ENCODE measurements at regions not wholly inside any gene's neighbourhood (a gene's known extent, or its start where the extent isn't known, plus 50 kb on each side); places are given as distances from the start of the nearest gene placed in this dataset.
A peak's percentile ranks its signal among the peaks of the same experiment; 100 is the strongest.

GRCh38 chr3:181288145-181288544 is 298.6 kb upstream of the DNAJC19 start:
- H3K4ac ChIP-seq (ENCODE audit: low read length): no peak overlapping the region
- no peak overlapping the region for H2AK5ac ChIP-seq (ENCODE audit: low read depth, low read length)
- WGBS, 2 donors (ENCODE audit: extremely low coverage in 2 of 2, insufficient read length in 2 of 2, insufficient replicate concordance in 1 of 2): no CpG with 5 or more reads among the region's 3 CpGs

GRCh38 chr3:181279239-181279565 is 289.7 kb upstream of the DNAJC19 start:
- no peak overlapping the region for H3K23ac ChIP-seq (ENCODE audit: low read depth, low read length, poor library complexity)
- no peaks in the 10 kb centered on the region for H3K4me1 ChIP-seq (ENCODE audit: control insufficient read depth in 2 of 2, insufficient read depth in 1 of 2, low read depth in 1 of 2, low read length in 2 of 2)
- H3K27ac ChIP-seq (replicated peaks; ENCODE audit: low read length): no peak overlapping the region
- no peak overlapping the region for H2BK12ac ChIP-seq (ENCODE audit: low read length)
- no peaks in the 10 kb centered on the region for H3K36me3 ChIP-seq (replicated peaks in 1 of 2; ENCODE audit: control insufficient read depth in 2 of 2, insufficient read depth in 2 of 2, low read length in 2 of 2)
- no peak overlapping the region for H3K4ac ChIP-seq (ENCODE audit: low read length)
- no peaks in the 10 kb centered on the region for H3K27me3 ChIP-seq (ENCODE audit: control insufficient read depth in 3 of 3, insufficient read depth in 3 of 3, low read depth in 1 of 3, low read length in 3 of 3)
- H3K9ac ChIP-seq (ENCODE audit: low read depth, low read length, poor library complexity): no peak overlapping the region
- no peak for DNase-seq (ENCODE audit: low spot score)
- H3K4me3 ChIP-seq (ENCODE audit: low read length in 2 of 2): no peak overlapping the region
- H2BK5ac ChIP-seq (ENCODE audit: low read length): no peak overlapping the region
- H3K14ac ChIP-seq (ENCODE audit: low read length): no peak overlapping the region
- H3K4me2 ChIP-seq (ENCODE audit: insufficient read depth, low read length, poor library complexity, severe bottlenecking): no peak overlapping the region
- H3K18ac ChIP-seq (ENCODE audit: low read length): no peak overlapping the region
- H2AK5ac ChIP-seq (ENCODE audit: low read depth, low read length): no peak overlapping the region
- WGBS, 2 donors (ENCODE audit: extremely low coverage in 2 of 2, insufficient read length in 2 of 2, insufficient replicate concordance in 1 of 2): no CpG with 5 or more reads among the region's 2 CpGs
- no peak overlapping the region for H2BK120ac ChIP-seq (ENCODE audit: low read depth, low read length)
- no peak overlapping the region for H2BK15ac ChIP-seq (ENCODE audit: low read length)
- H4K8ac ChIP-seq (ENCODE audit: low read depth, low read length): no peak overlapping the region
- H3K9me3 ChIP-seq (replicated peaks in 1 of 2; ENCODE audit: control insufficient read depth in 2 of 2, insufficient read depth in 1 of 2, low read depth in 1 of 2, low read length in 2 of 2): no peaks in the 10 kb centered on the region
- H4K91ac ChIP-seq (ENCODE audit: low read depth, low read length, poor library complexity): no peak overlapping the region
- H3K79me1 ChIP-seq (ENCODE audit: low read depth, low read length): no peaks in the 10 kb centered on the region
- no peak overlapping the region for H2AFZ ChIP-seq (ENCODE audit: low read length)

More at GRCh38 chr3:181288145-181288544, 298.6 kb upstream of the DNAJC19 start:
- Histone ChIP-seq H2BK120ac (ENCODE audit: low read depth, low read length) (no peak overlapping the region), H3K27ac (replicated peaks; ENCODE audit: low read length) (no peak overlapping the region), H2BK12ac (ENCODE audit: low read length) (no peak overlapping the region), H3K79me1 (ENCODE audit: low read depth, low read length) (no peaks in the 10 kb centered on the region), H3K14ac (ENCODE audit: low read length) (no peak overlapping the region), H2BK15ac (ENCODE audit: low read length) (no peak overlapping the region), H3K4me3 (ENCODE audit: low read length in 2 of 2) (no peak overlapping the region), H3K27me3 (ENCODE audit: control insufficient read depth in 3 of 3, insufficient read depth in 3 of 3, low read depth in 1 of 3, low read length in 3 of 3) (no peaks in the 10 kb centered on the region), H3K9me3 (replicated peaks in 1 of 2; ENCODE audit: control insufficient read depth in 2 of 2, insufficient read depth in 1 of 2, low read depth in 1 of 2, low read length in 2 of 2) (no peaks in the 10 kb centered on the region), H4K8ac (ENCODE audit: low read depth, low read length) (no peak overlapping the region), H3K4me2 (ENCODE audit: insufficient read depth, low read length, poor library complexity, severe bottlenecking) (no peak overlapping the region), H3K4me1 (ENCODE audit: control insufficient read depth in 2 of 2, insufficient read depth in 1 of 2, low read depth in 1 of 2, low read length in 2 of 2) (peaks cover 0 to 2% of the 10 kb centered on the region in 2 donors), H3K23ac (ENCODE audit: low read depth, low read length, poor library complexity) (no peak overlapping the region), H2AFZ (ENCODE audit: low read length) (no peak overlapping the region), H2BK5ac (ENCODE audit: low read length) (no peak overlapping the region), H3K9ac (ENCODE audit: low read depth, low read length, poor library complexity) (no peak overlapping the region), H4K91ac (ENCODE audit: low read depth, low read length, poor library complexity) (no peak overlapping the region), H3K18ac (ENCODE audit: low read length) (no peak overlapping the region), H3K36me3 (replicated peaks in 1 of 2; ENCODE audit: control insufficient read depth in 2 of 2, insufficient read depth in 2 of 2, low read length in 2 of 2) (peaks cover 0 to 1% of the 10 kb centered on the region in 2 donors)
- DNase-seq (ENCODE audit: low spot score): no peak

GRCh38 chr3:181278468-181279238 is 289.1 kb upstream of the DNAJC19 start:
- Histone ChIP-seq H3K27ac (replicated peaks; ENCODE audit: low read length) (no peak overlapping the region), H2AK5ac (ENCODE audit: low read depth, low read length) (no peak overlapping the region), H3K4me2 (ENCODE audit: insufficient read depth, low read length, poor library complexity, severe bottlenecking) (no peak overlapping the region), H2BK5ac (ENCODE audit: low read length) (no peak overlapping the region), H2BK120ac (ENCODE audit: low read depth, low read length) (no peak overlapping the region), H3K23ac (ENCODE audit: low read depth, low read length, poor library complexity) (no peak overlapping the region), H2BK15ac (ENCODE audit: low read length) (no peak overlapping the region), H3K4me3 (ENCODE audit: low read length in 2 of 2) (no peak overlapping the region), H3K4me1 (ENCODE audit: control insufficient read depth in 2 of 2, insufficient read depth in 1 of 2, low read depth in 1 of 2, low read length in 2 of 2) (no peaks in the 10 kb centered on the region), H3K14ac (ENCODE audit: low read length) (no peak overlapping the region), H3K9ac (ENCODE audit: low read depth, low read length, poor library complexity) (no peak overlapping the region), H4K91ac (ENCODE audit: low read depth, low read length, poor library complexity) (no peak overlapping the region), H3K9me3 (replicated peaks in 1 of 2; ENCODE audit: control insufficient read depth in 2 of 2, insufficient read depth in 1 of 2, low read depth in 1 of 2, low read length in 2 of 2) (no peaks in the 10 kb centered on the region), H3K79me1 (ENCODE audit: low read depth, low read length) (no peaks in the 10 kb centered on the region), H4K8ac (ENCODE audit: low read depth, low read length) (no peak overlapping the region), H3K18ac (ENCODE audit: low read length) (no peak overlapping the region), H2AFZ (ENCODE audit: low read length) (no peak overlapping the region), H3K27me3 (ENCODE audit: control insufficient read depth in 3 of 3, insufficient read depth in 3 of 3, low read depth in 1 of 3, low read length in 3 of 3) (no peaks in the 10 kb centered on the region), H3K4ac (ENCODE audit: low read length) (no peak overlapping the region), H3K36me3 (replicated peaks in 1 of 2; ENCODE audit: control insufficient read depth in 2 of 2, insufficient read depth in 2 of 2, low read length in 2 of 2) (no peaks in the 10 kb centered on the region), H2BK12ac (ENCODE audit: low read length) (no peak overlapping the region)
- WGBS, 2 donors (ENCODE audit: extremely low coverage in 2 of 2, insufficient read length in 2 of 2, insufficient replicate concordance in 1 of 2): no CpG with 5 or more reads among the region's 5 CpGs
- peak; percentile 12 for DNase-seq (ENCODE audit: low spot score)

GRCh38 chr3:181276358-181276896 is 286.9 kb upstream of the DNAJC19 start:
- no CpG with 5 or more reads among the region's 6 CpGs for WGBS, 2 donors (ENCODE audit: extremely low coverage in 2 of 2, insufficient read length in 2 of 2, insufficient replicate concordance in 1 of 2)
- no peak overlapping the region for H3K23ac ChIP-seq (ENCODE audit: low read depth, low read length, poor library complexity)
- no peak for DNase-seq (ENCODE audit: low spot score)
- H3K4me2 ChIP-seq (ENCODE audit: insufficient read depth, low read length, poor library complexity, severe bottlenecking): no peak overlapping the region
- no peak overlapping the region for H2BK120ac ChIP-seq (ENCODE audit: low read depth, low read length)
- no peak overlapping the region for H3K4me3 ChIP-seq (ENCODE audit: low read length in 2 of 2)
- H3K27ac ChIP-seq (replicated peaks; ENCODE audit: low read length): no peak overlapping the region
- no peaks in the 10 kb centered on the region for H3K36me3 ChIP-seq (replicated peaks in 1 of 2; ENCODE audit: control insufficient read depth in 2 of 2, insufficient read depth in 2 of 2, low read length in 2 of 2)
- no peak overlapping the region for H4K91ac ChIP-seq (ENCODE audit: low read depth, low read length, poor library complexity)
- H3K4ac ChIP-seq (ENCODE audit: low read length): no peak overlapping the region
- H3K4me1 ChIP-seq (ENCODE audit: control insufficient read depth in 2 of 2, insufficient read depth in 1 of 2, low read depth in 1 of 2, low read length in 2 of 2): no peaks in the 10 kb centered on the region
- no peak overlapping the region for H2BK5ac ChIP-seq (ENCODE audit: low read length)
- H3K79me1 ChIP-seq (ENCODE audit: low read depth, low read length): no peaks in the 10 kb centered on the region
- no peaks in the 10 kb centered on the region for H3K27me3 ChIP-seq (ENCODE audit: control insufficient read depth in 3 of 3, insufficient read depth in 3 of 3, low read depth in 1 of 3, low read length in 3 of 3)
- H2BK15ac ChIP-seq (ENCODE audit: low read length): no peak overlapping the region
- H2BK12ac ChIP-seq (ENCODE audit: low read length): no peak overlapping the region
- H2AFZ ChIP-seq (ENCODE audit: low read length): no peak overlapping the region
- H4K8ac ChIP-seq (ENCODE audit: low read depth, low read length): no peak overlapping the region
- no peaks in the 10 kb centered on the region for H3K9me3 ChIP-seq (replicated peaks in 1 of 2; ENCODE audit: control insufficient read depth in 2 of 2, insufficient read depth in 1 of 2, low read depth in 1 of 2, low read length in 2 of 2)
- H3K18ac ChIP-seq (ENCODE audit: low read length): no peak overlapping the region
- H3K9ac ChIP-seq (ENCODE audit: low read depth, low read length, poor library complexity): no peak overlapping the region
- H3K14ac ChIP-seq (ENCODE audit: low read length): no peak overlapping the region
- no peak overlapping the region for H2AK5ac ChIP-seq (ENCODE audit: low read depth, low read length)
